ENCODE measurements at regions not wholly inside any gene's neighbourhood (a gene's known extent, or its start where the extent isn't known, plus 50 kb on each side); places are given as distances from the start of the nearest gene placed in this dataset.

DNA sequence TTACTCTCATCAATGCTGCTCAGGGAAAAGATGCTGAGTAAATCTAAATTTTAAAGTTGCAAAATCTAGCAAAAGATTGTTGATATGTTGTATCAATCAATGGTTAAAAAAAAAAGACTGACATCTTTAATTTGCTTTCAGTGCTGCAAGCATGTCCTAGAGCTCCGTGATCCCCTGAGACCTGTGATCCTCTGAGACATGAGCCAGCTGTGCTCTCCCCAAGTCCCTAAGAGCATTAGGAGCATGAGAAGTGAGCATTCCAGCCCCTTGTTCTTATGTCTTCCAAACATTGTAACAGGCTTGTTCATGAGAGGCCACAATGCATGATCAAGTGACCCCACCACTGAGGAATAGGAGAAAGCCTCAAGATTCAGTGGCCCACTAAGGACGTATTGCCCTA, 116.6 kb downstream of the DAD1 start:
- TF ChIP-seq, protein P1, sequence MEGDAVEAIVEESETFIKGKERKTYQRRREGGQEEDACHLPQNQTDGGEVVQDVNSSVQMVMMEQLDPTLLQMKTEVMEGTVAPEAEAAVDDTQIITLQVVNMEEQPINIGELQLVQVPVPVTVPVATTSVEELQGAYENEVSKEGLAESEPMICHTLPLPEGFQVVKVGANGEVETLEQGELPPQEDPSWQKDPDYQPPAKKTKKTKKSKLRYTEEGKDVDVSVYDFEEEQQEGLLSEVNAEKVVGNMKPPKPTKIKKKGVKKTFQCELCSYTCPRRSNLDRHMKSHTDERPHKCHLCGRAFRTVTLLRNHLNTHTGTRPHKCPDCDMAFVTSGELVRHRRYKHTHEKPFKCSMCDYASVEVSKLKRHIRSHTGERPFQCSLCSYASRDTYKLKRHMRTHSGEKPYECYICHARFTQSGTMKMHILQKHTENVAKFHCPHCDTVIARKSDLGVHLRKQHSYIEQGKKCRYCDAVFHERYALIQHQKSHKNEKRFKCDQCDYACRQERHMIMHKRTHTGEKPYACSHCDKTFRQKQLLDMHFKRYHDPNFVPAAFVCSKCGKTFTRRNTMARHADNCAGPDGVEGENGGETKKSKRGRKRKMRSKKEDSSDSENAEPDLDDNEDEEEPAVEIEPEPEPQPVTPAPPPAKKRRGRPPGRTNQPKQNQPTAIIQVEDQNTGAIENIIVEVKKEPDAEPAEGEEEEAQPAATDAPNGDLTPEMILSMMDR (IDR thresholded peaks at IDR 0.05), result no peak
- TF ChIP-seq POLR2A (IDR thresholded peaks at IDR 0.05), result no peak

Measured in adrenal gland (tissue), 5 donors.